Osteocyte (in vitro differentiated cells): ENCODE measurements at regions not wholly inside any gene's neighbourhood (a gene's known extent, or its start where the extent isn't known, plus 50 kb on each side); places are given as distances from the start of the nearest gene placed in this dataset.

Experiments used
- DNase-seq: peaks from one replicate; pipeline ENCODE4 v3.0.0; 2021; ENCODE audit warnings: mixed read lengths; ENCODE audit not compliant: unreplicated experiment; ENCODE audit errors: extremely low spot score
- H3K27ac Mint-ChIP-seq: one replicate; pipeline ENCODE4 v1.8.0; 2021; ENCODE audit warnings: mild to moderate bottlenecking, mixed read lengths; ENCODE audit not compliant: unreplicated experiment
- H3K27me3 Mint-ChIP-seq: one replicate; pipeline ENCODE4 v1.8.0; 2021; ENCODE audit warnings: mixed read lengths; ENCODE audit not compliant: unreplicated experiment
- H3K36me3 Mint-ChIP-seq: one replicate; pipeline ENCODE4 v1.8.0; 2021; ENCODE audit warnings: mixed read lengths; ENCODE audit not compliant: unreplicated experiment
- H3K4me1 Mint-ChIP-seq: one replicate; pipeline ENCODE4 v1.8.0; 2021; ENCODE audit warnings: mixed read lengths; ENCODE audit not compliant: unreplicated experiment
- H3K4me3 Mint-ChIP-seq: one replicate; pipeline ENCODE4 v1.8.0; 2021; ENCODE audit warnings: mild to moderate bottlenecking, moderate library complexity, mixed read lengths; ENCODE audit not compliant: unreplicated experiment
- H3K9me3 Mint-ChIP-seq: one replicate; pipeline ENCODE4 v1.8.0; 2021; ENCODE audit warnings: mixed read lengths; ENCODE audit not compliant: unreplicated experiment
- TF ChIP-seq, protein P1 (sequence below): fragments of 200-600 bp; sonication (generic); IDR thresholded peaks from 2 replicates; pipeline ENCODE4 v1.5.0; 2021; ENCODE audit warnings: antibody characterized with exemption, mild to moderate bottlenecking, moderate library complexity

DNA sequence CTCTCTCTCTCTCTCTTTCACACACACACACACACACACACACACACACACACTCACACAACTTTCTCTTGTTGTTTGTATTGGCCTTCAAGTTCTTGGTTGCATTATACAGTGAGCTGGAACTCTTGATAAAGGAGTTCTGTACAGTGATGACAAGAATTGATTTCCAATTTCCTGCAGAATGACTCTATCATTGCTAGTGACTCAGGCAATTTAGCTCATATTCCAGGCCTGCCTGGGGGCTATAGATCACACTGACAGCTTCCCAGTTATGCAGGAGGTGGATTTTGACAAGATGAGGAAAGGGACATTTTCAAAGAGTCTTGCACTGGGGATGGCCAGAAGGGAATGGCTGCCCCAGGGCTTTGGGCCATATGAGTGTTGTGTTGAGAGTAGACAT, 508.8 kb downstream of the TYW1 start:
- H3K27ac Mint-ChIP-seq = no peak overlapping the region

DNA sequence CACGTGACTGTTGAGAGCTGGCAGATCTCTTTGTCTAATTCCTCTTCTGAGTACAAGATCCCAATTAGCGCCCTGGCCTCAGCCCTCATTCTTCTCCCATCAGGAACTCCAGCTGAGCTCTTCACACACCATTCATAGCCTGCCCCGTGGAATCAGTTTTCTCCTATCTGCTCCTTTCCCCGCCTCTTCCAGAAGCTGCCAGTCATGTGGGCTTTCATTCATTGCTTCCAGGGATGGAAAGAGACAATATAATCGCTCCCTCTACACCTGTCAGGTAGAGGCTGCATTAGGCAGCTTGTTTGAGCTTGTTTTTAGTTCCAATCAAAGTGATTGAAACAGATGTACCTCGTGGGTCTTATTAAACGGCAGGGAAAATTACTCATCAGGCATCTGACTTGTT, 515.8 kb downstream of the TYW1 start:
- H3K4me3 Mint-ChIP-seq = no peak overlapping the region
- H3K9me3 Mint-ChIP-seq = peaks cover 13% of the 10 kb centered on the region
- no peak overlapping the region for H3K27ac Mint-ChIP-seq
- H3K36me3 Mint-ChIP-seq = no peaks in the 10 kb centered on the region
- H3K27me3 Mint-ChIP-seq = no peaks in the 10 kb centered on the region
- H3K4me1 Mint-ChIP-seq = no peaks in the 10 kb centered on the region
- TF ChIP-seq, protein P1, sequence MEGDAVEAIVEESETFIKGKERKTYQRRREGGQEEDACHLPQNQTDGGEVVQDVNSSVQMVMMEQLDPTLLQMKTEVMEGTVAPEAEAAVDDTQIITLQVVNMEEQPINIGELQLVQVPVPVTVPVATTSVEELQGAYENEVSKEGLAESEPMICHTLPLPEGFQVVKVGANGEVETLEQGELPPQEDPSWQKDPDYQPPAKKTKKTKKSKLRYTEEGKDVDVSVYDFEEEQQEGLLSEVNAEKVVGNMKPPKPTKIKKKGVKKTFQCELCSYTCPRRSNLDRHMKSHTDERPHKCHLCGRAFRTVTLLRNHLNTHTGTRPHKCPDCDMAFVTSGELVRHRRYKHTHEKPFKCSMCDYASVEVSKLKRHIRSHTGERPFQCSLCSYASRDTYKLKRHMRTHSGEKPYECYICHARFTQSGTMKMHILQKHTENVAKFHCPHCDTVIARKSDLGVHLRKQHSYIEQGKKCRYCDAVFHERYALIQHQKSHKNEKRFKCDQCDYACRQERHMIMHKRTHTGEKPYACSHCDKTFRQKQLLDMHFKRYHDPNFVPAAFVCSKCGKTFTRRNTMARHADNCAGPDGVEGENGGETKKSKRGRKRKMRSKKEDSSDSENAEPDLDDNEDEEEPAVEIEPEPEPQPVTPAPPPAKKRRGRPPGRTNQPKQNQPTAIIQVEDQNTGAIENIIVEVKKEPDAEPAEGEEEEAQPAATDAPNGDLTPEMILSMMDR = no peak
- no peak for DNase-seq

More for the DNA sequence above, 508.8 kb downstream of the TYW1 start:
- Mint-ChIP-seq H3K9me3 (no peaks in the 10 kb centered on the region), H3K4me3 (no peak overlapping the region), H3K36me3 (no peaks in the 10 kb centered on the region), H3K4me1 (no peaks in the 10 kb centered on the region), H3K27me3 (no peaks in the 10 kb centered on the region)
- DNase-seq = no peak
- TF ChIP-seq, protein P1 = no peak

DNA sequence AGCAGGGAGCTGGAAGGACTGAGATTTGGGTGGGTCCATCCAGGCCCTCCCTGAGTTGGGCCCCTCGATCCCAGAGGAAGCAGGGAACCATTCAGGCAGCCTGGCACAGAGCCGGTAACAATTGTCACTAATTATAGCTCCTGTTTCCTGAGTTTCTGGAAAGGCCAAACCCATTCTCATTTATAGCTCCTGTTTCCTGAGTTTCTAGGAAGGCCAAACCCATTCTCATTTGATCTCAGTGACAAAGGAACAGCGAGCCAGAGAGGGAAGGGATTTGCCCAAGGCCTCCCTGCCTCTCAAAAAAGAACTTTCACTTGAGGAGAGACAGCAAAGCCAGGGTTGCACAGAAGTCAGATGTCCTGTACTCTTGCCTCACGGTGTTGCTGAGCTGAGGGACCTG, 521.9 kb downstream of the TYW1 start:
- no peaks in the 10 kb centered on the region for H3K36me3 Mint-ChIP-seq
- no peak for DNase-seq
- TF ChIP-seq, protein P1 = no peak
- H3K27me3 Mint-ChIP-seq = no peaks in the 10 kb centered on the region
- no peak overlapping the region for H3K4me3 Mint-ChIP-seq
- H3K9me3 Mint-ChIP-seq = peaks cover 37% of the 10 kb centered on the region
- no peaks in the 10 kb centered on the region for H3K4me1 Mint-ChIP-seq
- H3K27ac Mint-ChIP-seq = no peak overlapping the region

DNA sequence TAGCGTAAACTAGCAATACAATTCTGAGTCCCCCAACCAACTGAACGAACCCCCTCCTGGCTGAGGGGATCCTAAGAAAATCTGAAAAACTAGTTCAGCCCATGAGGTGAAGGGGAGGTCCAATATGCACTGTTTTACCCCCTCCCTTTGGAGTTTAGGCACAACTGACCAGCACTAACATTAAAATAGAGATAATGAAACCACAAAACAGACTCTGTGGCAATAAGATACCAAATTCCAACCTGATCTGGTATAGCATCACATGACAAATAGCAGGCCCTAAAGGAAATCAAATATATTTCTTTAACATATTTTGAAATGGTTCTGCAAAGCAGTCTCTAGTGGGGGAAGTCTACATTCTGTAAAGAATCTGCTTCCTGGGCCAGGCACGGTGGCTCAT, 522.5 kb downstream of the TYW1 start:
- Mint-ChIP-seq H3K4me3 (no peak overlapping the region), H3K27me3 (no peaks in the 10 kb centered on the region), H3K27ac (no peak overlapping the region), H3K36me3 (no peaks in the 10 kb centered on the region), H3K9me3 (peaks cover 43% of the 10 kb centered on the region), H3K4me1 (no peaks in the 10 kb centered on the region)
- TF ChIP-seq, protein P1 = no peak
- no peak for DNase-seq

DNA sequence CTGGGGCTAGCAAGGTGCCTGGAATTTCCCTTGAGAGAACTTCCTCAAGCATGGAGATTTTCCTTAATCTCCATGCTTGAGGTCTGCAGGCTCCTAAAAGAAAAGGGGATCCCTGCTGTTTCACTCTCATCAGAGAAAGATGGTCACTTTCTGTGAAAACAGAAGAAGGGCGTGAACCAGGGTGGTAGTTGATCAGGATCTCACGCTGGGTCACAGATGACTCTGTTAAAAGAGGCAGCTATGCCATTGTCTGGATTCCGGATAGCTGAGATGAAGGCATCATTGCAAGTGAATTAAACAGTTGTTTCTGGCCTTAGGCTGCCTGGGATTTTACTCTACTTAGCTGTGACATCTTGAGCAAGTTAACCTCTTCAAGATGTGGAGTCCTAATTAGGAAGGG, 525.9 kb downstream of the TYW1 start:
- H3K36me3 Mint-ChIP-seq = no peaks in the 10 kb centered on the region
- peaks cover 49% of the 10 kb centered on the region for H3K9me3 Mint-ChIP-seq
- TF ChIP-seq, protein P1 = no peak
- H3K4me3 Mint-ChIP-seq = no peak overlapping the region
- DNase-seq = no peak
- H3K4me1 Mint-ChIP-seq = no peaks in the 10 kb centered on the region
- H3K27me3 Mint-ChIP-seq = no peaks in the 10 kb centered on the region
- no peak overlapping the region for H3K27ac Mint-ChIP-seq
